HTR-8/SVneo (cell line): ENCODE measurements at regions not wholly inside any gene's neighbourhood (a gene's known extent, or its start where the extent isn't known, plus 50 kb on each side); places are given as distances from the start of the nearest gene placed in this dataset.
"Not testable (repeated sequence)": the region's sequence is repeated elsewhere in the genome, so short reads cannot be mapped to it uniquely, and the experiment has no call there.

ENCODE experiments used
- DNase-seq: peaks from one replicate; pipeline ENCODE4 v3.0.0; 2011; ENCODE audit warnings: low spot score, mixed read lengths; ENCODE audit not compliant: insufficient read length
- FAIRE-seq: peaks from 2 replicates; lab custom pipeline; 2011; peaks lifted over from hg19 to GRCh38; lab: Jason Lieb, UNC

DNA sequence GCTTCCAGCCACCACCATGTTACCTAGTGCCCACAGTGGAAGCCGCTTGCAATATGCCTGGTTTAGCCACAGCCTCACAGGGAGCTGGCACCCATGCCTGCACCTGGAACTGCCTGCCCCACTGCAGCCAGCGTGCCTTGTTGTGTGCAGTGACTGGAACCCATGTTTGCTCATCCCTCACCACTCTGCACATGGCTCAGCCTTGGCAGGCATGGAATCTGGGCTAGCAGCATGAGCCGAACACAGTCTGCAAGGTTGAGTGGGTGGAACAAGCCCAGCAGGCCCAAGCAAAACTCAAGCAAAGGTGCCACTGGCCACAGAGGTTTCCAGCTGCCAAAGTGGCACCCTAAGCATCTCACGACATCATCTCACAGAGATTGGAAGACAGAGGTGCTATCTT is 269.5 kb downstream of the PCDH20 start:
- no peak for DNase-seq
- FAIRE-seq: no peak

DNA sequence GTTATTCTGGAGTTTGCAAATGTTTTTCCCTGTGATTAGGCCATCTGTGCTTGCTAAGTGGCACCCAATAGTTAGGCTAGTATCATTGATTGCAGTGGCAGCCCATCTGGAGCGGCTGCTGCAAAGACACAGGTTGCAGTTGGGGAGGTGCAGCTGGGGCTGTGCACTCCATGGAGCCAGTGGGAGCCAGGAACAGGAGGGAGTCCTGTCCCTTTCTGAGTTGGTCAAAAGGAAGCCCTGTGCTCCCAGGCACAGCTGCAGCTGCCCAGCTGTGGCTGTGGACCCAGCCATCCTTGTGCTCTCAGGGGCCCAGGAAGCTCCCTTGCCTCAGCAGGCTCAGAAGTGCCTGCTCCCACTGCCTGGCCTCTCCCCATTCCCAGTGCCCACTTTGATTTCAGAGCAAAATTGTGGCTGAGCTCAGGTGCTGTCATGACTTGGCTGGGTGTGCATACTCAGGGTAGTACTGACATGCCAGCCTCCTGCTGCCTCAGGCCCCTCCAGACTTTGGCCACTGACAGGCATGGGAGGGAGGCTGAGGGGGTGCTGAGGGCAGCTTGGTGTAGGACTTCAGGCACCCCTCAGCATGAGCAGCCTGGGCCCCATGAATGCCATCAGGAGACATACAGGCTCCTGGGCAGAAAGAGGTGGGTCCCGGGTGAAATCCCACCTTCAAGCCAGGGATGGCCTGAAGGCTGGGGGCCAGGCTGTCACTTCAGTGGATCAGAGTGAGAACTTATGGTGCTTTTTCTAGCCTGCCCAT is 270.6 kb downstream of the PCDH20 start:
- DNase-seq (no peak), FAIRE-seq (no peak)

DNA sequence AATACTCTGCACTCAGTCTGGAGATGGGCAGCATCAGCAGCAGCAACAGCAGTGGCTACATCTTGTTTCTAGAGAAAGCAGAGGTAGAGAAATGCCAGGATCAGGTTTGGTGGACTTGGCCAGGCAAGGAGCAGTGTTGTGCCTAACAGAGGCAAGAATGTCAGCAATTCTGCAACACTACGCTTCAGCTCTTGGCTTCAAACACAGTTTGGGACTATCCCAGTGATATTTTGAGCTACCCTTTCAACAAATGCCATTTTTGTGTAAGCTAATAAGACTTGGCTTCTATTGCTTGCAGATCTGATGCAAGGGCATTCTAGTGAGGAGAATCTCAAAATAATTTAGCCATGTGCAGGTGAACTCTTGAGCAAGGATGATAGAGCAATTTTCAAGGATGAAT is 271.3 kb downstream of the PCDH20 start:
- DNase-seq: no peak
- no peak for FAIRE-seq

DNA sequence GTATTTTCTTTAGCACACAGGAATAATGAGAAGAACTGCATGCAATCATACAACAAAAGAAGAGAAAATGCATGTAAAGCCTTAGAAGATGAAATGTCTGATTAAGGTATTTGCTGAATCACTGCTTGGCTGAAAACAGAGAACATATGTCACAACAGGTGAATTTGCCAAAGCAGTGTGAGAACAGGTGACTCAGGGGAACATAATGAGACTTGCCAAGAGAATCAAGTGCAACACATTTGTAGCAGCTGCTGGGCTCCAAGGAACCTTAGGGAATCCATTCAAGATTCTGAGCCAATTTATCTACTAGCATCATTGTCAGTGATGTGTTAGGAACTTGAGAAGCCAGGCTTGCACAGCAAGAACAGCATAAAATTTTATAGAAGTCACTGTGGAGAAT is 273.1 kb downstream of the PCDH20 start:
- no peak for FAIRE-seq
- DNase-seq: no peak

DNA sequence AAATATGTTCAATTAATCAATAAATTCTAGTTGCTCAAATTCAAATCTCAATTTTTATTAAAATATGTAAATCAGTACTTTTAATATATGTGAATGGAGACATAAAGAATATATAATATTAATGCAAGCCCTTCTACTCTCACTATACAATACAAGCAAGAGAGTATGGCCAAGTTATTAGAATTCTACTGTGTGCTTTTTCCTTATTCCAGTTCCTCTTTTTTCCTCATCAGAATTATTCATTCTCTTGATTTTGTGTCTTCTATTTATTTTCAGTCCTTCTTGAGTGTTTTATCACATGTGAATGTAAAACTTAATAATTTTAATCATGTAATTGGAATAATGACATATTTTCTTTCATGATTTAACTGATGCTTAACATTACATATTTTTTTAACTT is 276.8 kb downstream of the PCDH20 start:
- DNase-seq (no peak), FAIRE-seq (no peak)

DNA sequence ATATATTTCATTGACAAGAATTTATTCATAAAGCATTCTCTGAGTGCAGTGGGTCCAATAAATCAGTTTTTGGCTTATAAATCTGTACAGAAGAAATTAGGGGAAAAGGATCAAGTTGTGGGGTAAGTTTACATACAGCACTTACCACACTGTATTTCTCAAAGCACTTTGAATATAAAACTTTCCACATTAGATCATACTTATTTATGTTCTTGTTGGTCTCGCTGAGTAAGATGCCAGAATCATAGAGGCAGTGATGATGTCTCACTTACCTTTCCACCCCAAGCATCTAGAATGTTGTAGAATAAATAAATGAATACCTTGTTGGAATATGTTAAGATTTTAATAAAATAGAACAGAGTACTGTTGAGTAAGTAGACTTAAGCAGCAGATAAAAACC is 279.1 kb downstream of the PCDH20 start:
- DNase-seq (no peak), FAIRE-seq (no peak)

DNA sequence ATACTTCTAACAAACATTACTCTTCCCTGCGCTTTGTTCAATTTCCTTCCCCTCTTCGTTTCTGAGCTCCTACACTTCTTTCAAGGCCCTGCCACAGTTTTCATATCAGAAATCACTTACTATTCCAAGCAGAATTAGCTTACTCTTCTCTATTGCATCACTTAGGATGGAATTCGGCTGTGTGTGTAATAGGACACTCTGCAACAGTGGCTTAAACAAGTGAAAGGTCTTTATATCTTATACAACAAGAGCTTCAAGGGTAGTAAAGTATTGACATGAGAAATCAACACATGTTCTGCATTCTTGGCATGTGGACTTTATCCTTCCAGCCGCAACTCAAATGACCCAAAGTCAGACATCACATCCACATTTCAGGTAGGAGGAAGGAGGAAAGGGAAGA is 279.6 kb downstream of the PCDH20 start:
- DNase-seq (no peak), FAIRE-seq (no peak)

DNA sequence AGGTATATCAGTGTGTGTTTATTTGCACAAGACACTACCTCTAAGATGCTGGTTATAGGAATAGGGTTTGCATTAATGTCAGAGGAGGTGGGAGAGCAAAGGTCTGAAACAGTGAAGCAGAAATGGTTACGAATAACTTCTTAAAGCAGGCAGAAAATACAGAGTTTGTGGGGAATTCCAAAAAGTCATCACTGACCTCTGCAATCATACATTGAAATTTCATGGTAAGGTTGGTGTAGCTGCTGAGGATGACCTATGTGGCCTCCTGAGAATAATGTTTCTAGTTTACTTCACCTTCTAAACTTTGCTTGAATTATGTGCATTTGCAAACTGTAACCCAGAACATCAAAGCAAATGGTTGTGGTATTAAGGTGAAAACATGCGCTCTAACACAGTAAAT is 280.1 kb downstream of the PCDH20 start:
- no peak for FAIRE-seq
- DNase-seq: no peak

DNA sequence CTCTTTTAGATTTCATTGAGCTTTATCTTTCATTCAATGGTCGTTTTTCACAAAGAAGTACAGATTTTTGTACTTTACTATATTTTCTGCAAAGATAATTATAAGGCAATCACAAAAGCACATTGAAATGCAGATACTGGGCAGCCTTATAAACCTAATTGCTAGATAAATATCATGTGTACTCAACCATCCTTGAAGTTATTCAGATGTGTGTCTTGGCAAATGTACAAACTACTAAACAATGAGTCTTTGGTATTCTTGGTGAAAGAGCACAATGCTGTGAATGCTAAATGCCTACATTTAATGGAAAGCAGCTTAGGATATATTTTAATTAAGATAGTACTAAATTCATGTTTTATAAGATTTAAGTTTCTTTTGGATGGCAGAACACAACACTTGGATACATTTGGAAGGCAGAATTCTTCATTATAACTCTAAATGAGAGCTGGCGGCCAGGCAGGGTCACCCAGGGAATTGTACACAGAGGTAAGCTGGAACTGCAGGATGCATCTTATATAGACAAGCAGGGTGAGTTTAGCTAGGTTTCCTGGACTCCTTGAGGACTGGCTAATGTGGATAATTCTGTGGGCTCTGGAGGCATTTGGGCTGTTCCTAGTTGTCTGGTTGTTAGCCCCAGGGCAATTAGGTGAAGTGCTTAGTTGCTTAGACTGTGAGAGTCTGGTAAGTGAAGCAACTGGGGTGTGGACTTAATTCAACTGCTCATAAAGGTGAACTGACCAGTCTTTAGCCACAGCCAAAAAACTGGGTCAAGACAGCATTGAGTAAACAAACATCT is 286.6 kb downstream of the PCDH20 start:
- FAIRE-seq: no peak
- no peak for DNase-seq

DNA sequence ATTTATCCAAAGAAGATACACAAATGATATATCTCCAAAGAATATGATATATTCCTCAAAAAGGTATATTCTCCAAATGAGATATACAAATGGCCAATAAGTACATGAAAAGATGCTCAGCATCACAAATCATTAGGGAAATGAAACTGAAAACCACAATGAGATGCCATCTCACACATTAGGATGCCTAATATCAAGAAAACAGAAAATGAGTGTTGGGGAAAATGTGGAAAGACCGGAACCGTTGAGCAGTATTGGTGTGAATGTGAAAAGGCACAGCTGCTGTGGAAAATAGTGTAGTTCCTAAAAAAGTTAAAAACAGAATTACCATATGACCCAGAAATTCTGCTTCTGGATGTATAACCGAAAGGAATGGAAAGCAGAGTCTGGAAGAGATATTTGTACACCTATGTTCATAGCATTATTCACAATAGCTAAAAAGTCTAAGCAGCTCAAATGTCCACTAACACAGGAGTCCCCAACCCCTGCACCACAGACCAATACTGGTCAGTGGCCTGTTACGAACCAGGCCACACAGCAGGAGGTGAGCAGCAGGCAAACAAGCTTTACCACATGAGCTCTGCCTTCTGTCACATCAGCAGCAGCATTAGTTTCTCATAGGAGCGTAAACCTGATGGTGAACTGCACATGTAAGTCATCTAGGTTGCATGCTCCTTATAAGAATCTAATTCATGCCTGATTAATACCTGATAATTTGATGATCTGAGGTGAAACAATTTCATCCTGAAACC is 291.9 kb downstream of the PCDH20 start:
- FAIRE-seq: no peak
- no peak for DNase-seq

DNA sequence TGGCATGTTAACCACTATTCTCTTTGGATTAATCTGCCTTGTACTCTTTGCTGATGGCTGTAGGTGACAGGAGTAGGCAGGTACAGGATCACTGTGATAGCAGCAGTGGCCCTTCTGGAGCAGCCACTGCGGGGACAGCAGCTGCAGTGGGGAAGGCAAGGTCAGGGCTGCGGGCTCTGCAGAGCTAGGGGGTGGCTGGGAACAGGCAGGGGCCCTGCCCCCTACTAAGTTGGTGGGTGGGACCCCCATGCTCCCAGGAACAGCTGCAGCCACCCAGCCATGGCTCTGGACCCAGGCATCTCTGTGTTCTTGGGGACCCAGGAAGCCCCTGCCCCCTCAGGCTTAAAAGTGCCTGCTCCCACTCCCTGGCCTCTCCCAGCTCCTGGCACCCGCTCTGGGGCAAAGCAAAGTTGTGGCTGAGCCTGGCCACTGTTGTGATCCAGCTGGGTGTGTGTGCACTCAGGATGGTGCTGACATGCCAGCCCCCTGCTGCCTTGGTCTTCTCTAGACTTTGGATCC is 302.4 kb downstream of the PCDH20 start:
- no peak for FAIRE-seq
- no peak for DNase-seq

DNA sequence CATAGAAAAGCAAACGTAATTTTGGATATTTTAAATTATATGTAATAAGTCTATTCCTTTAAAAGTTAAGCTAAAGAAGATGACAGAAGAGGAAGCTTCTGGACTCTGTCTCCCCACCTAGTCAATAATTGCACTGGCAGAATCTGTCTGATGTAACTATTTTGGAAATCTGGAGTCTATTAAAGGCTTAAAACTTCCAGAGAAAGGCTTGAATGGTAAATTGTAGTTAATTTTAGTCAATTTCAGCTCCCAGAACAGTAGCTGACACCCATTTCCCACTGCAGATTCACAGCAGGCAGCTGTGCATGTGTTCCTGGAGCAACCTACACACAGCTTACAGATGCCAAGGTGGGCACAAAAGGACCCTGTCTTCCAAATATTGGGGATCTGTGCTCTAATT is 304.1 kb downstream of the PCDH20 start:
- DNase-seq (no peak), FAIRE-seq (no peak)

DNA sequence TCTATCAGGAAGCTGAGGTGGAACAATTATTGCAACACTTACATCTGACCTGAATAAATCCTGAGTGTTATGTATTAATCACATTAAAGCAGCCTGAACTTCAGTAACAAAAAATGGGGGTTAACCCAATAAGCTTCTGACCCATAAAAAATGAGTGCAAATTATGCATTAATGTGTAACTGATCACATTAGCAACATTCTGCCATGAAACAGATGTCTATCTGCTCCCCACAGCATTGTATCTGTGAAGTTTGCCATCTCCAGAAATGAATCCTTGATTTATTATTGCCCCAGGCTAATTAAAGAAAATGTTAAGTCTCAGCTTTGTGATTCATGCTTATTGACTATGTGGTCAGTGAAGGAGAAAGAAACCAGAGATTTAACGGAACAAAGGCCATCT is 304.9 kb downstream of the PCDH20 start:
- peak; percentile 10 for DNase-seq
- no peak for FAIRE-seq

DNA sequence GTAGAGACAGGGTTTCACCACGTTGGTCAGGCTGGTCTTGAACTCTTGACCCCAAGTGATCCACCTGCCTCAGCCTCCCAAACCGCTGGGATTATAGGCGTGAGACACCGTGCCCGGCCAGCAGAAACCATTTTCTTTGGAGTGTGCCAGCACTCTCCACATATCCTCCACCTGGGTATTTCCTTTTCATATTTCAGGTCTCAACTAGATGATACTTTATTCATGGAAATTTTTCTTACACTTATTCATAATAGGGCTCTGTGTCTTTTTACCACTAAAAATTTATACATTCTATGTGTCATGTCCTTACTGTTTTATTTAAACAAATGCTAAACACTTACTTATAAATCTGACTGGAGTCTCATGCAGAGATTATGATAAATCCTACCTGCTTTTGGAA is 305.9 kb downstream of the PCDH20 start:
- DNase-seq: no peak
- no peak for FAIRE-seq

DNA sequence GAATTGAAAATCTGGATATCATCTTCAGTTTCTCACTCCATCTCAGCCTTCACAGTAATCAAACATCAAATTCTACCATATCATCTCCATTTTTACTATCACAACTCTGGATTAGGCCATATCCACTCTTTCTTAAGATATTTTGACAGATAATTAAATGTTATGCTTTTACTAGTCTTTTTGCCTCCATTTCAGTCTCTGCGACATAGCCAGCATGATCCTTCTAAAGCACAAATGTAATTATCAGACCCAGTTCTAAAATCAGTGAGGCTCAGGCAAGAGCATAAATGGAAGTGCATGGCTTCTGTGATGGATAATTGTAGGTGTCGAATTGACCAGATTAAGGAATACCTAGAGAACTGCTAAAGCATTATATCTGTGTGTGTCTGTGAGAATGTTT is 307.7 kb downstream of the PCDH20 start:
- no peak for DNase-seq
- FAIRE-seq: no peak

DNA sequence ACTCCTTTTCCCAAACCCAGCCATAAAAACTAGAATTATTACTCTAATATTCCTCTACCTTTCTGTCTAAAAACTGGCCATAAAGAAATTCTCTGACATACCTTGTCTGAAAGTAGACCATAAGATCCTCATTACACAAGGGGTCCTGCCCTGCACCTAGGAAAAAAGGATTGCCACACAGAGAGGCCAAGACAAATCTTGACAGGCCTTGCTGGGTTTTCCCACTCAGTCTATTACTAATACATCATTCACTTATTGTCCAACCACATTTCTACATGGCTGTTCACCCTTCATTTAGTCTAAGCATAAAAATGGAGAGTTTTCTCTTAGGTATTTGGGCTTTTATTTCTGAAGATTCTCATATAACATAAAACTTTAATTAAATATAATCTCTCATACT is 319.8 kb downstream of the PCDH20 start:
- FAIRE-seq (no peak), DNase-seq (no peak)

DNA sequence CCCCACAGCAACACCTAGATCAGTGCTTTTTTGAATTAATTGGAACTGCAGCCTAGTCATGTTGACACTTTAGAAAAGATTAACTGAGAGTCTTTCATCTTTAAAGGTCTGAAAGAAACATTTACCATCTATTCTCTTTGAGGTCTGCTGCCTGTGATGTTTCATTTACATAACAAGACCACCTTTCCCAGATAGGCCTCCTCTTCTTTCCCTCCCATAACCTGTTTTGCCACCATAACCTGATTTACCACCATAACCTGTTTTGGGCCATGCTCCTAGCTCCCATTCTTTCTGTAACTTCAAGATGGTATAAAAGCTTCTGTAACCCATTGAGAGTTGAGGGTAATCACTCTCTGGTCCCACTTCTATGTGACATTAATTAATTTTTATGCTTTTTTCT is 320.8 kb downstream of the PCDH20 start:
- no peak for FAIRE-seq
- DNase-seq: no peak

DNA sequence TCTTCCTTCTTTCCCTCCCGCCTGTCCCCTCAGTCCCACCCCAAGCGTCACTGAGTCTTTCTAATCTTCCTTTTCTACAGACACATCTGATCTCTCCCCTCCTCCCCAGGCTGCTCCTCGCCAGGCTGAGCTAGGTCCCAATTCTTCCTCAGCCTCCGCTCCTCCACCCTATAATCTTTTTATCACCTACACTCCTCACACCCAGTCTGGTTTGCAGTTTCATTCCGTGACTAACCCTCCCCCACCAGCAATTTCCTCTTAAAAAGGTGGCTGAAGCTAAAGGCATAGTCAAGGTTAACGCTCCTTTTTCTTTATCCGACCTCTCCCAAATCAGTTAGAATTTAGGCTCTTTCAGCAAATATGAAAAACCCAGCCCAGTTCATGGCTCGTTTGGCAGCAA is 325.8 kb downstream of the PCDH20 start:
- not testable (repeated sequence) for FAIRE-seq, DNase-seq

DNA sequence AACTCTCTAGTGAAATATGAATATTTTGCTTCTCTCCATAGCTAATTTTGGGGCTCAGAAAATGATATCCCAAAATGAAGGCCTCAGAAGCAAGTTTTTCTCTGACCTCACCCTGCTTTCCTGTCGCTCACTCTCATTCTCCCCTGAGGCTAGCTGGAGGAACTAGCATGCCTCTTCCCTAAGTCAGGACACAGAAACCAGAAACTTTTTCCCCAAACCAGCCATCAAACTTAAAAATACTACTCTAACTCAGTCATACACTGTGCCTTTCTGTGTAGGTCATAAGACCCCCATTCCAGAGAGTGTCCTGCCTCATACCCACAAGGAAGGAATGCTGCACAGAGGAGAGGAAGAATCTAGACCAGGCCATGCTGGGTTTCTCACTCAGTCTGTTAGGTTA is 329.6 kb downstream of the PCDH20 start:
- no peak for FAIRE-seq

DNA sequence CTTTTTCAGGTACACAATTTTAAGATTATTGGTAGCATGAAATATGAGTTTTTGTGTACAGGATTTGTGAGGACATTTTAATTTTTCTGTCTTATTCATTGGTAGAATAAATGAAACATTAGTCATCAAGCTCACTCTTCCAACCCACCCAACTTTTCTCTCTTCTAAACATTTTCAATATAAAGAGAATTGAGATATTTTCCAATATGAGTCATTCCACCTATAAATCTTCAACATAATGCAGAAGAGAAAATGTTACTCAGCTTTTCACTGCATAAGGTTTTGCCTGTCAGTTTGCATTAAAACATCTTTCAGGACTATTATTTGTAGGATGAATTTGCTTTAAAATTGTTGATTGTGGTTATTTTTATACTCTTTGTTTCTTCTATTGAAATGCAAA is 330.7 kb downstream of the PCDH20 start:
- no peak for FAIRE-seq
- peak; percentile 24 for DNase-seq

More for the DNA sequence above, 329.6 kb downstream of the PCDH20 start:
- DNase-seq: no peak
